A673 (cell line): ENCODE measurements at regions not wholly inside any gene's neighbourhood (a gene's known extent, or its start where the extent isn't known, plus 50 kb on each side); places are given as distances from the start of the nearest gene placed in this dataset.

Experiments used
- CTCF ChIP-seq: fragments of 300-800, 200-600 bp; sonication (generic); conservative IDR thresholded peaks from 2 replicates; pipeline ENCODE4 v1.5.1; 2017; ENCODE audit warnings: low read depth, mild to moderate bottlenecking, antibody characterized with exemption, low read length, moderate library complexity, mixed read lengths
- EZH2 ChIP-seq: fragments of 200-600 bp; sonication (generic); IDR thresholded peaks from 2 replicates; pipeline ENCODE4 v1.6.1; 2017; ENCODE audit warnings: borderline replicate concordance, low read depth, mild to moderate bottlenecking, mixed read lengths, antibody characterized with exemption, low read length; ENCODE audit not compliant: poor library complexity, severe bottlenecking

GRCh38 chr16:85259115-85259831 lies 147.0 kb upstream of the CIBAR2 start:
- TF ChIP-seq CTCF (no peak), EZH2 (no peak)
